Pons (tissue), 1 donor: ENCODE measurements at regions not wholly inside any gene's neighbourhood (a gene's known extent, or its start where the extent isn't known, plus 50 kb on each side); places are given as distances from the start of the nearest gene placed in this dataset.
A peak's percentile ranks its signal among the peaks of the same experiment; 100 is the strongest.
"Not testable (repeated sequence)": the region's sequence is repeated elsewhere in the genome, so short reads cannot be mapped to it uniquely, and the experiment has no call there.

Experiments used
- DNase-seq: peaks from one replicate; pipeline ENCODE4 v3.0.0-alpha.2; 2016; ENCODE audit warnings: low spot score

- no peak for DNase-seq
Measured at GRCh38 chr18:22700920-22701319, 232.2 kb upstream of the RBBP8 start.

GRCh38 chr18:22701326-22701725, 231.8 kb upstream of the RBBP8 start:
- no peak for DNase-seq

GRCh38 chr18:22701795-22702194, 231.3 kb upstream of the RBBP8 start:
- no peak for DNase-seq

GRCh38 chr18:22702806-22703205, 230.3 kb upstream of the RBBP8 start:
- DNase-seq = no peak

- DNase-seq = peak; percentile 69
Measured at GRCh38 chr18:22703883-22704585, 229.1 kb upstream of the RBBP8 start.

- no peak for DNase-seq
Measured at GRCh38 chr18:22704586-22704918, 228.6 kb upstream of the RBBP8 start.

GRCh38 chr18:22705328-22705727, 227.8 kb upstream of the RBBP8 start:
- DNase-seq = no peak

GRCh38 chr18:22706025-22706424, 227.1 kb upstream of the RBBP8 start:
- not testable (repeated sequence) for DNase-seq

GRCh38 chr18:22709288-22710060, 223.7 kb upstream of the RBBP8 start:
- no peak for DNase-seq

- DNase-seq = no peak
Measured at GRCh38 chr18:22710673-22711191, 222.4 kb upstream of the RBBP8 start.

- DNase-seq = no peak
Measured at GRCh38 chr18:22711192-22711685, 221.9 kb upstream of the RBBP8 start.

- peak; percentile 9 for DNase-seq
Measured at GRCh38 chr18:22713511-22713910, 219.6 kb upstream of the RBBP8 start.

- not testable (repeated sequence) for DNase-seq
Measured at GRCh38 chr18:22717536-22717935, 215.6 kb upstream of the RBBP8 start.

- DNase-seq = no peak
Measured at GRCh38 chr18:22723221-22723620, 209.9 kb upstream of the RBBP8 start.

GRCh38 chr18:22723773-22724172, 209.4 kb upstream of the RBBP8 start:
- DNase-seq = no peak

GRCh38 chr18:22726469-22726868, 206.7 kb upstream of the RBBP8 start:
- no peak for DNase-seq

GRCh38 chr18:22728016-22728415, 205.1 kb upstream of the RBBP8 start:
- DNase-seq = no peak

GRCh38 chr18:22728481-22729105, 204.5 kb upstream of the RBBP8 start:
- no peak for DNase-seq

GRCh38 chr18:22731398-22731797, 201.7 kb upstream of the RBBP8 start:
- no peak for DNase-seq

GRCh38 chr18:22734105-22734661, 198.9 kb upstream of the RBBP8 start:
- no peak for DNase-seq

GRCh38 chr18:22734791-22735627, 198.1 kb upstream of the RBBP8 start:
- DNase-seq = no peak

GRCh38 chr18:22737054-22737453, 196.1 kb upstream of the RBBP8 start:
- no peak for DNase-seq
